NCI-H748 (cell line): ENCODE measurements at regions not wholly inside any gene's neighbourhood (a gene's known extent, or its start where the extent isn't known, plus 50 kb on each side); places are given as distances from the start of the nearest gene placed in this dataset.
"Not testable (repeated sequence)": the region's sequence is repeated elsewhere in the genome, so short reads cannot be mapped to it uniquely, and the experiment has no call there.

Experiments
- DNase-seq: peaks from one replicate; lab custom pipeline; 2025; ENCODE audit not compliant: unreplicated experiment; lab: John Stamatoyannopoulos, UW

GRCh38 chr17:33927732-33928133 lies 327.4 kb upstream of the CCL2 start:
- DNase-seq, result peak; percentile 75

- DNase-seq, result peak; percentile 25
Measured at GRCh38 chr17:33929181-33929724, 325.8 kb upstream of the CCL2 start.

- not testable (repeated sequence) for DNase-seq
Measured at GRCh38 chr17:33931148-33931814, 323.8 kb upstream of the CCL2 start.

GRCh38 chr17:33932996-33933395 lies 322.1 kb upstream of the CCL2 start:
- DNase-seq, result no peak

GRCh38 chr17:33933576-33933975 lies 321.5 kb upstream of the CCL2 start:
- DNase-seq, result no peak

- no peak for DNase-seq
Measured at GRCh38 chr17:33934696-33935095, 320.4 kb upstream of the CCL2 start.

- DNase-seq, result no peak
Measured at GRCh38 chr17:33935822-33936221, 319.3 kb upstream of the CCL2 start.

- DNase-seq, result no peak
Measured at GRCh38 chr17:33936764-33937163, 318.3 kb upstream of the CCL2 start.

GRCh38 chr17:33939959-33940358 lies 315.1 kb upstream of the CCL2 start:
- no peak for DNase-seq

- no peak for DNase-seq
Measured at GRCh38 chr17:33940769-33941370, 314.2 kb upstream of the CCL2 start.

- DNase-seq, result no peak
Measured at GRCh38 chr17:33941744-33942143, 313.3 kb upstream of the CCL2 start.

- DNase-seq, result no peak
Measured at GRCh38 chr17:33942414-33942813, 312.7 kb upstream of the CCL2 start.

- DNase-seq, result no peak
Measured at GRCh38 chr17:33944412-33944811, 310.7 kb upstream of the CCL2 start.

- no peak for DNase-seq
Measured at GRCh38 chr17:33944826-33945225, 310.3 kb upstream of the CCL2 start.

- DNase-seq, result no peak
Measured at GRCh38 chr17:33945646-33946546, 309.2 kb upstream of the CCL2 start.

- DNase-seq, result no peak
Measured at GRCh38 chr17:33947762-33948161, 307.3 kb upstream of the CCL2 start.

GRCh38 chr17:33948309-33948708 lies 306.8 kb upstream of the CCL2 start:
- DNase-seq, result no peak

GRCh38 chr17:33949100-33949499 lies 306.0 kb upstream of the CCL2 start:
- DNase-seq, result peak; percentile 35

GRCh38 chr17:33950061-33950460 lies 305.0 kb upstream of the CCL2 start:
- no peak for DNase-seq

GRCh38 chr17:33952425-33952824 lies 302.7 kb upstream of the CCL2 start:
- no peak for DNase-seq

- no peak for DNase-seq
Measured at GRCh38 chr17:33954597-33954996, 300.5 kb upstream of the CCL2 start.

- no peak for DNase-seq
Measured at GRCh38 chr17:33955461-33955860, 299.6 kb upstream of the CCL2 start.
